Ascending aorta (tissue), 2 donors: ENCODE measurements at regions not wholly inside any gene's neighbourhood (a gene's known extent, or its start where the extent isn't known, plus 50 kb on each side); places are given as distances from the start of the nearest gene placed in this dataset.
"Not testable (repeated sequence)": the region's sequence is repeated elsewhere in the genome, so short reads cannot be mapped to it uniquely, and the experiment has no call there.

ENCODE experiments used
- DNase-seq, 2 donors: peaks; one replicate each; pipeline ENCODE4 v3.0.0-alpha.2; 2019; ENCODE audit warnings: low spot score in 2 of 2
- H3K27ac ChIP-seq, 2 donors: fragments of 200-600 bp; sonication (generic); one replicate each; pipeline ENCODE4 v1.5.1; 2016 to 2017; ENCODE audit warnings: mild to moderate bottlenecking in 1 of 2
- H3K27me3 ChIP-seq: fragments of 200-600 bp; sonication (generic); one replicate; pipeline ENCODE4 v1.5.1; 2017
- H3K36me3 ChIP-seq, 2 donors: fragments of 200-600 bp; sonication (generic); one replicate each; pipeline ENCODE4 v1.5.1; 2016
- H3K4me1 ChIP-seq, 2 donors: fragments of 200-600 bp; sonication (generic); one replicate each; pipeline ENCODE4 v1.5.1; 2016 to 2017; ENCODE audit warnings: mild to moderate bottlenecking in 1 of 2
- H3K4me3 ChIP-seq, 2 donors: fragments of 200-600 bp; sonication (generic); one replicate each; pipeline ENCODE4 v1.5.1; 2016 to 2017; ENCODE audit warnings: mild to moderate bottlenecking in 1 of 2
- H3K9me3 ChIP-seq, 2 donors: fragments of 200-600 bp; sonication (generic); one replicate each; pipeline ENCODE4 v1.5.1; 2016
- CTCF ChIP-seq, 3 experiments: fragments of 200-600 bp in 2 of 3; fragments of 450-650 bp in 1 of 3; sonication (generic) in 2 of 3; IDR thresholded peaks; one replicate each; pipeline ENCODE4 v1.5.1; 2016 to 2019; ENCODE audit warnings: antibody characterized with exemption in 3 of 3, mild to moderate bottlenecking in 1 of 3, moderate library complexity in 1 of 3
- intact Hi-C: fragments of 100-400 bp; cut with DNase I; formaldehyde crosslinking; loops from one replicate; pipeline ENCODE4 v1.15.1; 2023

GRCh38 chr16:86857807-86858206 lies 279.5 kb downstream of the FOXL1 start:
- H3K36me3 ChIP-seq: no peaks in the 10 kb centered on the region
- no peak overlapping the region for H3K27ac ChIP-seq
- TF ChIP-seq CTCF (IDR thresholded peaks at IDR 0.05): no peak
- intact Hi-C loops: no loop called here
- no peak overlapping the region for H3K4me3 ChIP-seq
- DNase-seq: no peak
- H3K9me3 ChIP-seq: no peaks in the 10 kb centered on the region
- H3K27me3 ChIP-seq: no peaks in the 10 kb centered on the region
- peaks cover 0 to 3% of the 10 kb centered on the region in 2 donors for H3K4me1 ChIP-seq

- intact Hi-C loops: no loop called here
- Histone ChIP-seq H3K4me3 (no peak overlapping the region), H3K27ac (no peak overlapping the region), H3K36me3 (no peaks in the 10 kb centered on the region), H3K9me3 (no peaks in the 10 kb centered on the region), H3K27me3 (no peaks in the 10 kb centered on the region), H3K4me1 (peaks cover 0 to 3% of the 10 kb centered on the region in 2 donors)
- no peak for DNase-seq
- TF ChIP-seq CTCF (IDR thresholded peaks at IDR 0.05): no peak
Observed at GRCh38 chr16:86858501-86858900, 280.2 kb downstream of the FOXL1 start.

- H3K9me3 ChIP-seq, H3K27me3 ChIP-seq, H3K27ac ChIP-seq, DNase-seq, H3K36me3 ChIP-seq, H3K4me3 ChIP-seq, intact Hi-C loops, H3K4me1 ChIP-seq: not testable (repeated sequence)
Observed at GRCh38 chr16:86861270-86861858, 283.0 kb downstream of the FOXL1 start.

- Histone ChIP-seq H3K27ac (no peak overlapping the region), H3K27me3 (no peaks in the 10 kb centered on the region), H3K4me3 (no peak overlapping the region), H3K4me1 (peaks cover 0 to 5% of the 10 kb centered on the region in 2 donors), H3K36me3 (no peaks in the 10 kb centered on the region), H3K9me3 (no peaks in the 10 kb centered on the region)
- intact Hi-C loops: no loop called here
- DNase-seq: no peak
- no peak for TF ChIP-seq CTCF (IDR thresholded peaks at IDR 0.05)
Observed at GRCh38 chr16:86862595-86863280, 284.4 kb downstream of the FOXL1 start.

GRCh38 chr16:86863609-86864008 lies 285.3 kb downstream of the FOXL1 start:
- TF ChIP-seq CTCF (IDR thresholded peaks at IDR 0.05): no peak
- no peaks in the 10 kb centered on the region for H3K9me3 ChIP-seq
- intact Hi-C loops: no loop called here
- H3K4me3 ChIP-seq: no peak overlapping the region
- H3K27me3 ChIP-seq: no peaks in the 10 kb centered on the region
- no peak overlapping the region for H3K27ac ChIP-seq
- H3K4me1 ChIP-seq: peaks cover 0 to 2% of the 10 kb centered on the region in 2 donors
- H3K36me3 ChIP-seq: no peaks in the 10 kb centered on the region
- no peak for DNase-seq

GRCh38 chr16:86864586-86864985 lies 286.2 kb downstream of the FOXL1 start:
- DNase-seq: no peak
- no peak for TF ChIP-seq CTCF (IDR thresholded peaks at IDR 0.05)
- no peaks in the 10 kb centered on the region for H3K36me3 ChIP-seq
- H3K27ac ChIP-seq: no peak overlapping the region
- H3K9me3 ChIP-seq: no peaks in the 10 kb centered on the region
- no peaks in the 10 kb centered on the region for H3K27me3 ChIP-seq
- H3K4me1 ChIP-seq: peaks cover 0 to 2% of the 10 kb centered on the region in 2 donors
- intact Hi-C loops: no loop called here
- no peak overlapping the region for H3K4me3 ChIP-seq
